Coronary artery (tissue), 2 donors: ENCODE measurements at regions not wholly inside any gene's neighbourhood (a gene's known extent, or its start where the extent isn't known, plus 50 kb on each side); places are given as distances from the start of the nearest gene placed in this dataset.

ENCODE experiments used
- DNase-seq: peaks from one replicate; pipeline ENCODE4 v3.0.0-alpha.2; 2017; ENCODE audit warnings: low spot score
- H3K27ac ChIP-seq, 2 donors: fragments of 200-600 bp; sonication (generic); one replicate each; pipeline ENCODE4 v1.5.1; 2016 to 2019
- H3K4me3 ChIP-seq: fragments of 200-600 bp; sonication (generic); 2 replicates; pipeline ENCODE4 v1.5.1; 2016; ENCODE audit warnings: mild to moderate bottlenecking, moderate library complexity
- TF ChIP-seq, protein P1 (sequence below): fragments of 200-600 bp; sonication (generic); IDR thresholded peaks from one replicate; pipeline ENCODE4 v1.5.1; 2019; ENCODE audit warnings: antibody characterized with exemption

GRCh38 chr9:119991797-119992196 is 588.2 kb downstream of the CDK5RAP2 start:
- Histone ChIP-seq H3K27ac (no peak overlapping the region), H3K4me3 (no peak overlapping the region)
- no peak for DNase-seq
- TF ChIP-seq, protein P1, sequence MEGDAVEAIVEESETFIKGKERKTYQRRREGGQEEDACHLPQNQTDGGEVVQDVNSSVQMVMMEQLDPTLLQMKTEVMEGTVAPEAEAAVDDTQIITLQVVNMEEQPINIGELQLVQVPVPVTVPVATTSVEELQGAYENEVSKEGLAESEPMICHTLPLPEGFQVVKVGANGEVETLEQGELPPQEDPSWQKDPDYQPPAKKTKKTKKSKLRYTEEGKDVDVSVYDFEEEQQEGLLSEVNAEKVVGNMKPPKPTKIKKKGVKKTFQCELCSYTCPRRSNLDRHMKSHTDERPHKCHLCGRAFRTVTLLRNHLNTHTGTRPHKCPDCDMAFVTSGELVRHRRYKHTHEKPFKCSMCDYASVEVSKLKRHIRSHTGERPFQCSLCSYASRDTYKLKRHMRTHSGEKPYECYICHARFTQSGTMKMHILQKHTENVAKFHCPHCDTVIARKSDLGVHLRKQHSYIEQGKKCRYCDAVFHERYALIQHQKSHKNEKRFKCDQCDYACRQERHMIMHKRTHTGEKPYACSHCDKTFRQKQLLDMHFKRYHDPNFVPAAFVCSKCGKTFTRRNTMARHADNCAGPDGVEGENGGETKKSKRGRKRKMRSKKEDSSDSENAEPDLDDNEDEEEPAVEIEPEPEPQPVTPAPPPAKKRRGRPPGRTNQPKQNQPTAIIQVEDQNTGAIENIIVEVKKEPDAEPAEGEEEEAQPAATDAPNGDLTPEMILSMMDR = no peak

- TF ChIP-seq, protein P1 = no peak
- no peak overlapping the region for H3K27ac ChIP-seq
- no peak for DNase-seq
- H3K4me3 ChIP-seq = no peak overlapping the region
These were observed 593.3 kb downstream of the CDK5RAP2 start for GRCh38 chr9:119986713-119987112.

DNA sequence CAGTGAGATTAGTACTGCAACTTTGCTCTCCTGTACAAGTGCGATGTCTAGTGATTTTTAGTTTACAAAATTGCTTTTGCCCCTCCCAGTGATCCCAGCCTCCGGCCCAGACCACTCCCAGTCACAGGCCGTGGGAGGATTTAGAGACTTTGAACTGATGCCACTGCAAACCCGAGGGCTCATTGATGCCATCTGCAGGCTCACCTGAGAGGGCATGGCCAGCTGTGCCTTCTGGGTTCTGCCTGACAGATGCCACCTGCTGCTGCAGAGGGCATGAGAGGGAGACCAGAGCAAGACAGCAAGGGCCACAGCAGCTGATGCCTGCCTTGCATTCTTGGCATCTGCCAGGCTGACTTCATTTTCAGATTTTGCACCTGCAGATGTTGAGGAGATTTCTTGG is 593.8 kb downstream of the CDK5RAP2 start:
- DNase-seq = no peak
- no peak overlapping the region for H3K4me3 ChIP-seq
- H3K27ac ChIP-seq = no peak overlapping the region
- TF ChIP-seq, protein P1 = no peak

GRCh38 chr9:119974026-119974425 is 604.8 kb upstream of the BRINP1 start:
- TF ChIP-seq, protein P1 = no peak
- no peak for DNase-seq
- Histone ChIP-seq H3K4me3 (no peak overlapping the region), H3K27ac (no peak overlapping the region)

GRCh38 chr9:119968836-119969707 is 599.8 kb upstream of the BRINP1 start:
- no peak overlapping the region for H3K27ac ChIP-seq
- DNase-seq = peak; percentile 80
- TF ChIP-seq, protein P1 = peak; percentile 84
- no peak overlapping the region for H3K4me3 ChIP-seq

GRCh38 chr9:119967867-119968535 is 598.8 kb upstream of the BRINP1 start:
- Histone ChIP-seq H3K27ac (no peak overlapping the region), H3K4me3 (no peak overlapping the region)
- TF ChIP-seq, protein P1 = no peak
- no peak for DNase-seq
